Renal cortex interstitium (tissue), 11 donors: ENCODE measurements at regions not wholly inside any gene's neighbourhood (a gene's known extent, or its start where the extent isn't known, plus 50 kb on each side); places are given as distances from the start of the nearest gene placed in this dataset.
A peak's percentile ranks its signal among the peaks of the same experiment; 100 is the strongest.

ENCODE experiments used
- DNase-seq, 11 donors: peaks; one replicate each; pipeline ENCODE4 v3.0.0-alpha.2; 2013; ENCODE audit warnings: low read depth in 9 of 11, low spot score in 4 of 11; ENCODE audit errors: extremely low read depth in 1 of 11

- no peak for DNase-seq
Observed at GRCh38 chr5:54736003-54736797, 218.6 kb downstream of the SNX18 start.

GRCh38 chr5:54733101-54733500 is 215.5 kb downstream of the SNX18 start:
- DNase-seq, result no peak

- DNase-seq, result no peak
Observed at GRCh38 chr5:54732108-54732507, 214.5 kb downstream of the SNX18 start.

- no peak for DNase-seq
Observed at GRCh38 chr5:54728588-54728915, 211.0 kb downstream of the SNX18 start.

GRCh38 chr5:54727874-54728587 is 210.5 kb downstream of the SNX18 start:
- DNase-seq, result no peak

- no peak for DNase-seq
Observed at GRCh38 chr5:54725391-54726280, 208.1 kb downstream of the SNX18 start.

GRCh38 chr5:54722846-54723433 is 205.4 kb downstream of the SNX18 start:
- DNase-seq, result no peak

- no peak for DNase-seq
Observed at GRCh38 chr5:54721951-54722654, 204.5 kb downstream of the SNX18 start.

GRCh38 chr5:54721116-54721515 is 203.6 kb downstream of the SNX18 start:
- no peak for DNase-seq

GRCh38 chr5:54720341-54720740 is 202.8 kb downstream of the SNX18 start:
- DNase-seq, result no peak

- no peak for DNase-seq
Observed at GRCh38 chr5:54719384-54720283, 202.1 kb downstream of the SNX18 start.

- DNase-seq, result peak; percentile 26 to 71 (median 51)
Observed at GRCh38 chr5:54718656-54719055, 201.1 kb downstream of the SNX18 start.

- DNase-seq, result no peak
Observed at GRCh38 chr5:54717870-54718269, 200.3 kb downstream of the SNX18 start.

GRCh38 chr5:54717459-54717858 is 199.9 kb downstream of the SNX18 start:
- DNase-seq, result no peak

GRCh38 chr5:54713923-54714581 is 196.5 kb downstream of the SNX18 start:
- DNase-seq, result no peak

GRCh38 chr5:54709096-54709495 is 191.5 kb downstream of the SNX18 start:
- no peak for DNase-seq

GRCh38 chr5:54707841-54708240 is 190.3 kb downstream of the SNX18 start:
- no peak for DNase-seq
